ENCODE measurements at regions not wholly inside any gene's neighbourhood (a gene's known extent, or its start where the extent isn't known, plus 50 kb on each side); places are given as distances from the start of the nearest gene placed in this dataset.

DNA sequence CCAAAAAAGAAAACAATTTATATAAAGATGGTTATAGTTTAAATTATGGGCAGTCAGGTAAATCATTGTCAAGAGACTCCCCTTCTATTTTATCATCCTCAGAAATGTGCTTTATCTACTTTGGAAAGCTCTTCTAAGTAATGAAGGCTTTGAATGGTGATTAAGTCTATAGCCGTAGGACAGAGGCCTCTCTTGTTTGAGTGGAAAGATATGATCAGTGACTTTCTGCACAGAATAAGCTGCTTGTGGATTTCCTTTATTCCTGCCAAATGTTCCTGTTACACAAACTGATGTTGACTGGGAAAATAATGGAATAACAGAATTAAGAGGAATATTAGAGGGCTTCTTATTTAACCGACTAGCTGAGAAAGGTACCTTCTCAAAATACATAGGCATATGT lies 174.6 kb upstream of the IVNS1ABP start:
- ATAC-seq (no peak), DNase-seq (no peak)
- H3K4me1 ChIP-seq (ENCODE audit: insufficient read depth, low read length) = no peaks in the 10 kb centered on the region
- no peaks in the 10 kb centered on the region for H3K9me2 ChIP-seq (replicated peaks; ENCODE audit: low read length)
- no peak overlapping the region for H2AFZ ChIP-seq (ENCODE audit: low read length)
- no TSS peak for BruUV-seq (replicated peaks)
- CTCF ChIA-PET = no interaction called here
- no peaks in the 10 kb centered on the region for H3F3A ChIP-seq (ENCODE audit: low read length, unreplicated experiment)
- H3K27ac ChIP-seq (ENCODE audit: low read length) = no peak overlapping the region
- no peaks in the 10 kb centered on the region for H4K20me1 ChIP-seq (ENCODE audit: low read length)
- no peaks in the 10 kb centered on the region for H3K27me3 ChIP-seq (ENCODE audit: low read length)
- no peak overlapping the region for H3K4me3 ChIP-seq (ENCODE audit: low read length)
- no peak for TF ChIP-seq EZH2phosphoT487 (IDR thresholded peaks at IDR 0.05; ENCODE audit: borderline replicate concordance, low read length)
- no peak for TF ChIP-seq EZH2 (IDR thresholded peaks at IDR 0.05; ENCODE audit: low read length, unreplicated experiment)
- TF ChIP-seq, protein P1, sequence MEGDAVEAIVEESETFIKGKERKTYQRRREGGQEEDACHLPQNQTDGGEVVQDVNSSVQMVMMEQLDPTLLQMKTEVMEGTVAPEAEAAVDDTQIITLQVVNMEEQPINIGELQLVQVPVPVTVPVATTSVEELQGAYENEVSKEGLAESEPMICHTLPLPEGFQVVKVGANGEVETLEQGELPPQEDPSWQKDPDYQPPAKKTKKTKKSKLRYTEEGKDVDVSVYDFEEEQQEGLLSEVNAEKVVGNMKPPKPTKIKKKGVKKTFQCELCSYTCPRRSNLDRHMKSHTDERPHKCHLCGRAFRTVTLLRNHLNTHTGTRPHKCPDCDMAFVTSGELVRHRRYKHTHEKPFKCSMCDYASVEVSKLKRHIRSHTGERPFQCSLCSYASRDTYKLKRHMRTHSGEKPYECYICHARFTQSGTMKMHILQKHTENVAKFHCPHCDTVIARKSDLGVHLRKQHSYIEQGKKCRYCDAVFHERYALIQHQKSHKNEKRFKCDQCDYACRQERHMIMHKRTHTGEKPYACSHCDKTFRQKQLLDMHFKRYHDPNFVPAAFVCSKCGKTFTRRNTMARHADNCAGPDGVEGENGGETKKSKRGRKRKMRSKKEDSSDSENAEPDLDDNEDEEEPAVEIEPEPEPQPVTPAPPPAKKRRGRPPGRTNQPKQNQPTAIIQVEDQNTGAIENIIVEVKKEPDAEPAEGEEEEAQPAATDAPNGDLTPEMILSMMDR (conservative IDR thresholded peaks at IDR 0.05; ENCODE audit: low read depth, low read length) = no peak
- H3K9me3 ChIP-seq (ENCODE audit: low read length) = no peaks in the 10 kb centered on the region
- H3K79me2 ChIP-seq (ENCODE audit: low read length) = no peaks in the 10 kb centered on the region
- POLR2A ChIA-PET (ENCODE audit: unreplicated experiment) = no interaction called here
- H3K4me2 ChIP-seq (ENCODE audit: low read length) = no peak overlapping the region
- H3K9ac ChIP-seq (ENCODE audit: low read length) = no peak overlapping the region
- intact Hi-C loops (cut with micrococcal nuclease) = no loop called here
- no peaks in the 10 kb centered on the region for H3K36me3 ChIP-seq (ENCODE audit: low read depth, low read length)

DNA sequence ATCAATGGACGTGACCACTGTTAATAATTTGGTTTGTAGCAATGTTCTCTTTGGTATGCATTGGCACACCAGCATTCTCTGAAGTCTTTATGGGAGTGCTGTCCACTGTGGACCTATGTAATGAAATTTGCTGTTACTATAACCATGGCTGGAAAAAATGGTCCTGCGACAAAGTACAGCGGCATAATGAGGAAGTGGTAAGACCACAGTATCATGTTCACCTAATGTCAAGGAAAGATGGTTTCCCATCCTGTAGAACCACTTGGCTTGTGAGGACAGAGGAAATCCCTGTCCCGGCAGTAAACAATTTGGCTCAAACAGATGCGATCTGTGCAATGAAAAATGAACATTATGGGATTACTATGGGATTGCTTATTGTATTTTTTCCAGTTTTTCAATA lies 173.9 kb upstream of the IVNS1ABP start:
- Histone ChIP-seq H3K9ac (ENCODE audit: low read length) (no peak overlapping the region), H3K9me2 (replicated peaks; ENCODE audit: low read length) (no peaks in the 10 kb centered on the region), H3K27ac (ENCODE audit: low read length) (no peak overlapping the region), H3K79me2 (ENCODE audit: low read length) (no peaks in the 10 kb centered on the region), H3K27me3 (ENCODE audit: low read length) (no peaks in the 10 kb centered on the region), H3K4me1 (ENCODE audit: insufficient read depth, low read length) (no peaks in the 10 kb centered on the region), H4K20me1 (ENCODE audit: low read length) (no peaks in the 10 kb centered on the region), H3K4me3 (ENCODE audit: low read length) (no peak overlapping the region), H3F3A (ENCODE audit: low read length, unreplicated experiment) (no peaks in the 10 kb centered on the region), H3K9me3 (ENCODE audit: low read length) (no peaks in the 10 kb centered on the region), H2AFZ (ENCODE audit: low read length) (no peak overlapping the region), H3K36me3 (ENCODE audit: low read depth, low read length) (no peaks in the 10 kb centered on the region), H3K4me2 (ENCODE audit: low read length) (no peak overlapping the region)
- DNase-seq (no peak), ATAC-seq (no peak)
- TF ChIP-seq, protein P1 (conservative IDR thresholded peaks at IDR 0.05; ENCODE audit: low read depth, low read length) = no peak
- TF ChIP-seq EZH2phosphoT487 (IDR thresholded peaks at IDR 0.05; ENCODE audit: borderline replicate concordance, low read length) (no peak), EZH2 (IDR thresholded peaks at IDR 0.05; ENCODE audit: low read length, unreplicated experiment) (no peak)
- ChIA-PET CTCF (no interaction called here), POLR2A (ENCODE audit: unreplicated experiment) (no interaction called here)
- intact Hi-C loops (cut with micrococcal nuclease) = no loop called here
- BruUV-seq (replicated peaks) = no TSS peak

DNA sequence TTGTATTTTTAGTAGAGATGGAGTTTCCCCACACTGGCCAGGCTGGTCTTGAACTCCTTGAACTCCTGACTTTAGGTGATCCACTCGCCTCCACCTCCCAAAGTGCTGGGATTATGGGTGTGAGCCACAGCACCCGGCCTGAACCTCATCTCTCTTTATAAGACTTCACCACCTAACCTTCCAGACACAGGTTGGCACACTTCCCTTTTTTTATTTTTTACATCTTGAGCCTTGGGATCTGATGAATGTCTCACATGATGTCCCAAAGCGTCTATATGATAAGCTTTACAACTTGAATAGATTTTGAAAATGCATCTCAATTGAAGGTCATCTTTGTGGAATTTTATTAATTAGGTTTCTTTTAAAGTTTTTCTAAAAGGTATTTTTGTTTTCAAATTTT lies 172.4 kb upstream of the IVNS1ABP start:
- Histone ChIP-seq H3K4me3 (ENCODE audit: low read length) (no peak overlapping the region), H3K9me3 (ENCODE audit: low read length) (no peaks in the 10 kb centered on the region), H3K4me2 (ENCODE audit: low read length) (no peak overlapping the region), H3K9me2 (replicated peaks; ENCODE audit: low read length) (no peaks in the 10 kb centered on the region), H3K27me3 (ENCODE audit: low read length) (no peaks in the 10 kb centered on the region), H2AFZ (ENCODE audit: low read length) (no peak overlapping the region), H3F3A (ENCODE audit: low read length, unreplicated experiment) (no peaks in the 10 kb centered on the region), H3K36me3 (ENCODE audit: low read depth, low read length) (no peaks in the 10 kb centered on the region), H3K79me2 (ENCODE audit: low read length) (no peaks in the 10 kb centered on the region), H3K9ac (ENCODE audit: low read length) (no peak overlapping the region), H3K27ac (ENCODE audit: low read length) (no peak overlapping the region), H4K20me1 (ENCODE audit: low read length) (no peaks in the 10 kb centered on the region), H3K4me1 (ENCODE audit: insufficient read depth, low read length) (peaks cover 3% of the 10 kb centered on the region)
- DNase-seq (no peak), ATAC-seq (no peak)
- intact Hi-C loops (cut with micrococcal nuclease) = no loop called here
- no TSS peak for BruUV-seq (replicated peaks)
- ChIA-PET CTCF (no interaction called here), POLR2A (ENCODE audit: unreplicated experiment) (no interaction called here)
- TF ChIP-seq, protein P1 (conservative IDR thresholded peaks at IDR 0.05; ENCODE audit: low read depth, low read length) = no peak
- TF ChIP-seq EZH2phosphoT487 (IDR thresholded peaks at IDR 0.05; ENCODE audit: borderline replicate concordance, low read length) (no peak), EZH2 (IDR thresholded peaks at IDR 0.05; ENCODE audit: low read length, unreplicated experiment) (no peak)

All from PC-3 (cell line).